SK-N-SH (cell line): ENCODE measurements at regions not wholly inside any gene's neighbourhood (a gene's known extent, or its start where the extent isn't known, plus 50 kb on each side); places are given as distances from the start of the nearest gene placed in this dataset.
A peak's percentile ranks its signal among the peaks of the same experiment; 100 is the strongest.

Experiments used
- CTCF ChIA-PET: fragments of 300-600, 350-600 bp; formaldehyde crosslinking; extraction: SDS; loops from one replicate; lab custom pipeline; 2021; lab: Yijun Ruan, JAX
- POLR2A ChIA-PET: fragments of 350-600 bp; sonication (Branson Sonifier 250); formaldehyde crosslinking; extraction: SDS; loops from one replicate; lab custom pipeline; 2020; ENCODE audit warnings: antibody characterized with exemption, inconsistent platforms; lab: Yijun Ruan, JAX
- DNase-seq: peaks from one replicate; pipeline ENCODE4 v3.0.0; 2012
- H2AFZ ChIP-seq: fragments of 200-600 bp; sonication (generic); 2 replicates; pipeline ENCODE4 v1.8.1; 2016; ENCODE audit warnings: antibody characterized with exemption, mild to moderate bottlenecking, low read depth
- H3F3A ChIP-seq: fragments of 200-600 bp; sonication (generic); replicated peaks from 2 replicates; pipeline ENCODE3; 2016; ENCODE audit warnings: antibody characterized with exemption, mild to moderate bottlenecking; ENCODE audit not compliant: insufficient read depth
- H3K27ac ChIP-seq, 2 experiments: fragments of 200-500 bp in 1 of 2; fragments of 200-600 bp in 1 of 2; sonication (Bioruptor generic) in 1 of 2; sonication (generic), shearing (Covaris generic) in 1 of 2; 2 replicates each; pipeline versions ENCODE4 v1.5.1 to v1.6.1; 2014 to 2016; ENCODE audit warnings: low read depth in 2 of 2, inconsistent platforms in 1 of 2, low read length in 1 of 2, mild to moderate bottlenecking in 1 of 2, mixed read lengths in 1 of 2
- H3K27me3 ChIP-seq: fragments of 200-600 bp; sonication (generic), shearing (Covaris generic); 2 replicates; pipeline ENCODE4 v1.6.1; 2016; ENCODE audit warnings: mixed run types; ENCODE audit not compliant: insufficient read depth
- H3K36me3 ChIP-seq, 2 experiments: fragments of 200-500 bp in 1 of 2; fragments of 200-600 bp in 1 of 2; sonication (Bioruptor generic) in 1 of 2; sonication (generic) in 1 of 2; replicated peaks in 1 of 2; 2 replicates each; pipeline versions ENCODE3 to v1.5.1; 2014 to 2016; ENCODE audit warnings: low read length in 1 of 2, mild to moderate bottlenecking in 1 of 2; ENCODE audit not compliant: insufficient read depth in 2 of 2, control insufficient read depth in 1 of 2
- H3K4me1 ChIP-seq, 2 experiments: fragments of 200-500 bp in 1 of 2; fragments of 200-600 bp in 1 of 2; sonication (Bioruptor generic) in 1 of 2; sonication (generic), shearing (Covaris generic) in 1 of 2; 2 replicates each; pipeline versions ENCODE4 v1.5.1 to v1.6.1; 2014 to 2016; ENCODE audit warnings: low read depth in 1 of 2, low read length in 1 of 2, mixed run types in 1 of 2; ENCODE audit not compliant: insufficient read depth in 2 of 2, control insufficient read depth in 1 of 2
- H3K4me2 ChIP-seq: fragments of 200-600 bp; sonication (generic), shearing (Covaris generic); 2 replicates; pipeline ENCODE4 v1.6.1; 2017; ENCODE audit warnings: mixed run types
- H3K4me3 ChIP-seq, 2 experiments: fragments of 200-500 bp in 1 of 2; fragments of 200-600 bp in 1 of 2; sonication (Bioruptor generic) in 1 of 2; sonication (generic), shearing (Covaris generic) in 1 of 2; 2 replicates each; pipeline versions ENCODE4 v1.5.1 to v1.8.1; 2014 to 2016; ENCODE audit warnings: low read depth in 2 of 2, inconsistent platforms in 1 of 2, low read length in 1 of 2, mild to moderate bottlenecking in 1 of 2, mixed read lengths in 1 of 2, moderate library complexity in 1 of 2
- H3K79me2 ChIP-seq: fragments of 200-600 bp; sonication (generic); 2 replicates; pipeline ENCODE4 v1.8.1; 2017; ENCODE audit warnings: mild to moderate bottlenecking; ENCODE audit not compliant: insufficient read depth
- H3K9ac ChIP-seq: fragments of 200-600 bp; sonication (generic); 2 replicates; pipeline ENCODE4 v1.6.1; 2017; ENCODE audit warnings: mixed run types
- H3K9me2 ChIP-seq: fragments of 200-600 bp; sonication (generic); 2 replicates; pipeline ENCODE4 v1.6.1; 2017; ENCODE audit warnings: mixed run types
- H3K9me3 ChIP-seq: fragments of 200-600 bp; sonication (generic); 2 replicates; pipeline ENCODE4 v1.6.1; 2017; ENCODE audit warnings: mixed run types, mild to moderate bottlenecking, moderate library complexity
- H4K20me1 ChIP-seq: fragments of 200-600 bp; sonication (generic); 2 replicates; pipeline ENCODE4 v1.6.1; 2017; ENCODE audit warnings: mild to moderate bottlenecking, mixed run types; ENCODE audit not compliant: insufficient read depth
- ELF1 ChIP-seq: IDR thresholded peaks from 2 replicates; pipeline ENCODE4 v1.4.0; 2012
- FOSL2 ChIP-seq: IDR thresholded peaks from 2 replicates; pipeline ENCODE4 v1.4.0; 2012; ENCODE audit warnings: low read depth, mild to moderate bottlenecking, moderate library complexity, borderline replicate concordance
- FOXM1 ChIP-seq: IDR thresholded peaks from 2 replicates; pipeline ENCODE4 v1.4.0; 2012; ENCODE audit warnings: low read depth, mild to moderate bottlenecking
- GATA2 ChIP-seq: sonication (generic); formaldehyde crosslinking; IDR thresholded peaks from 2 replicates; pipeline ENCODE4 v1.5.0; 2020; ENCODE audit warnings: mild to moderate bottlenecking, missing genetic modification reagents
- NFIC ChIP-seq: IDR thresholded peaks from 2 replicates; pipeline ENCODE4 v1.4.0; 2012; ENCODE audit warnings: borderline replicate concordance
- NRF1 ChIP-seq: IDR thresholded peaks from 2 replicates; pipeline ENCODE4 v1.6.1; 2012; ENCODE audit warnings: low read depth, mild to moderate bottlenecking, low read length
- TAF1 ChIP-seq: IDR thresholded peaks from 2 replicates; pipeline ENCODE4 v1.6.1; 2012; ENCODE audit warnings: low read depth, mild to moderate bottlenecking, low read length, moderate library complexity, borderline replicate concordance
- WGBS: methylation state at CpG from one replicate; pipeline ENCODE4 v1.1.6; 2017; ENCODE audit warnings: low lambda C conversion rate; 5-methylcytosine and 5-hydroxymethylcytosine counted together
- TF ChIP-seq, protein P1 (sequence below): fragments of 150-350 bp; IDR thresholded peaks from 2 replicates; pipeline ENCODE4 v1.6.1; 2017; ENCODE audit warnings: antibody characterized with exemption, low read length, low read depth, borderline replicate concordance
- TF ChIP-seq, protein P2 (sequence below): fragments of 150-350 bp; IDR thresholded peaks from 2 replicates; pipeline ENCODE4 v1.6.1; 2016; ENCODE audit warnings: mild to moderate bottlenecking, low read depth, low read length
- TF ChIP-seq, protein P3 (sequence below): IDR thresholded peaks from 2 replicates; pipeline ENCODE4 v1.4.0; 2012; ENCODE audit warnings: low read depth, borderline replicate concordance
- TF ChIP-seq, protein P4 (sequence below): IDR thresholded peaks from 2 replicates; pipeline ENCODE4; 2012
- TF ChIP-seq, protein P5 (sequence below): IDR thresholded peaks from 2 replicates; pipeline ENCODE4 v1.4.0; 2012; ENCODE audit warnings: low read depth

DNA sequence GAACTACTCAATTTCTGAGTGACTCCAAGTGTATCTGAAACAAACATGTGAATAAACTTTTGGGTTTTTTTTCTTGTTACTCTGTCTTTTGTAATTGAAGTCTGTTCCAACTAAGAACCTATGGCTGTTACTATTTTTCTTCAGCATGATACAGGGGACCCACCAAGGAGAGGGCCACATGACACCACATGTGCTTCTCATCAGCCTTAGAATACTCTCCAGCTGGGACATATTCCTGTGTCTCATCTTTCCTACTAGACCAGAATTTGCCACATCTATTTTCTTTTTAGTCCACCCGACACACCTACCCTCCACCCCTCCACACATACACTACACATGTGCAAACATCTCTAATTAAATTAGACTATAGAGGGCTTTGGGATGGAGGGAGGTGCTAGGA is 191.7 kb upstream of the NDUFV2 start:
- peak overlapping the region; percentile 12; the same call in 1 of the 2 replicates for H2AFZ ChIP-seq
- TF ChIP-seq, protein P1, sequence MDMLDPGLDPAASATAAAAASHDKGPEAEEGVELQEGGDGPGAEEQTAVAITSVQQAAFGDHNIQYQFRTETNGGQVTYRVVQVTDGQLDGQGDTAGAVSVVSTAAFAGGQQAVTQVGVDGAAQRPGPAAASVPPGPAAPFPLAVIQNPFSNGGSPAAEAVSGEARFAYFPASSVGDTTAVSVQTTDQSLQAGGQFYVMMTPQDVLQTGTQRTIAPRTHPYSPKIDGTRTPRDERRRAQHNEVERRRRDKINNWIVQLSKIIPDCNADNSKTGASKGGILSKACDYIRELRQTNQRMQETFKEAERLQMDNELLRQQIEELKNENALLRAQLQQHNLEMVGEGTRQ, result no peak
- TF ChIP-seq ELF1 (no peak), GATA2 (no peak), NRF1 (no peak), FOXM1 (no peak), FOSL2 (no peak), TAF1 (no peak)
- TF ChIP-seq, protein P2, sequence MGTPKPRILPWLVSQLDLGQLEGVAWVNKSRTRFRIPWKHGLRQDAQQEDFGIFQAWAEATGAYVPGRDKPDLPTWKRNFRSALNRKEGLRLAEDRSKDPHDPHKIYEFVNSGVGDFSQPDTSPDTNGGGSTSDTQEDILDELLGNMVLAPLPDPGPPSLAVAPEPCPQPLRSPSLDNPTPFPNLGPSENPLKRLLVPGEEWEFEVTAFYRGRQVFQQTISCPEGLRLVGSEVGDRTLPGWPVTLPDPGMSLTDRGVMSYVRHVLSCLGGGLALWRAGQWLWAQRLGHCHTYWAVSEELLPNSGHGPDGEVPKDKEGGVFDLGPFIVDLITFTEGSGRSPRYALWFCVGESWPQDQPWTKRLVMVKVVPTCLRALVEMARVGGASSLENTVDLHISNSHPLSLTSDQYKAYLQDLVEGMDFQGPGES, result no peak
- TF ChIP-seq, protein P3, sequence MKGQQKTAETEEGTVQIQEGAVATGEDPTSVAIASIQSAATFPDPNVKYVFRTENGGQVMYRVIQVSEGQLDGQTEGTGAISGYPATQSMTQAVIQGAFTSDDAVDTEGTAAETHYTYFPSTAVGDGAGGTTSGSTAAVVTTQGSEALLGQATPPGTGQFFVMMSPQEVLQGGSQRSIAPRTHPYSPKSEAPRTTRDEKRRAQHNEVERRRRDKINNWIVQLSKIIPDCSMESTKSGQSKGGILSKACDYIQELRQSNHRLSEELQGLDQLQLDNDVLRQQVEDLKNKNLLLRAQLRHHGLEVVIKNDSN, result no peak
- TF ChIP-seq, protein P4, sequence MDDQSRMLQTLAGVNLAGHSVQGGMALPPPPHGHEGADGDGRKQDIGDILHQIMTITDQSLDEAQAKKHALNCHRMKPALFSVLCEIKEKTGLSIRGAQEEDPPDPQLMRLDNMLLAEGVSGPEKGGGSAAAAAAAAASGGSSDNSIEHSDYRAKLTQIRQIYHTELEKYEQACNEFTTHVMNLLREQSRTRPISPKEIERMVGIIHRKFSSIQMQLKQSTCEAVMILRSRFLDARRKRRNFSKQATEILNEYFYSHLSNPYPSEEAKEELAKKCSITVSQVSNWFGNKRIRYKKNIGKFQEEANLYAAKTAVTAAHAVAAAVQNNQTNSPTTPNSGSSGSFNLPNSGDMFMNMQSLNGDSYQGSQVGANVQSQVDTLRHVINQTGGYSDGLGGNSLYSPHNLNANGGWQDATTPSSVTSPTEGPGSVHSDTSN, result no peak

DNA sequence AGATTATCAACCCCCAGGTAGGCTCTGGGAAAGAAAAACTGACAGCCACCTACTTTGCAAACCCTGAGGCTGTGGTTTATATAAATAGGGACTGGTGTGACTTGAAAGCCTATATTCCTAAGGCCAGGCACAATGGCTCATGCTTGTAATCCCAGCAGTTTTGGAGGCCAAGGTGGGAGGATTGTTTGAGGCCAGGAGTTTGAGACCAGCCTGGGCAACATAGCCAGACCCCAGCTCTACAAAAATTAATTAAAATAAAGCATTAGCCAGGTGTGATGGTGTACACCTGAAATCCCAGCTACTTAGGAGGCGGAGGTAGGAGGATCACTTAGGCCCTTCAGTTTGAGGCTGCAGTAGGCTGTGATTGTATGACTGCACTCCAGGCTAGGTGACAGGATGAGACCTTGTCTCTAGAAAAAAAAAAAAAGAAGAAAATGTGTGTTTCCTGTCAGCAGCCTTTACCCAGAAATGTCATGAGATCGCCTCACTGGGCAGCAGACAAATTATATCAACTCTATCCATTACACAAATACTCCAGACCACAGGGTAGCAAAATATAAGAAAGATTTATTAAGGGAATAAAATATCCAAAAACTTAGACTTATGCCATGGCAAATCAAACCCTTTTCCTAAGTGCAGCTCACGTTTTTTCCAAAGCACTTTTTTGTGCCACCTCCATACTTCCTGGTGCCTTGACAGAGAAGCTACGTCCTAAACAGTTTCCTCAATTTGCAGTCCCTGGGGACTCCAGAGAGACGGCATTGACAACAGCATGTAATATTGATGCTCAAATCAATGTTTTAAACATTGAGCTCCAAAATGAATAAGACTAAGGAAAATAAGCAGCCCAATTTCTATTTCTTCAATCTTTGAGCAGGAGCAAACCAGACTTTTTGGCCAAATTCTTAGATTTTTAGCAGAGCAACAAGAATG is 190.8 kb upstream of the NDUFV2 start:
- ChIA-PET CTCF (no interaction called here), POLR2A (no interaction called here)
- Histone ChIP-seq H4K20me1 (no peaks in the 10 kb centered on the region), H3K36me3 (no peaks in the 10 kb centered on the region), H3K9ac (no peak overlapping the region), H3K4me2 (no peak overlapping the region), H3K79me2 (no peaks in the 10 kb centered on the region), H3K9me2 (no peaks in the 10 kb centered on the region), H3K9me3 (no peaks in the 10 kb centered on the region), H2AFZ (no peak overlapping the region), H3K4me1 (no peaks in the 10 kb centered on the region), H3K4me3 (no peak overlapping the region), H3K27ac (no peak overlapping the region), H3K27me3 (no peaks in the 10 kb centered on the region), H3F3A (no peaks in the 10 kb centered on the region)
- WGBS, result 95% methylated on average over 5 of the region's 5 CpGs
- TF ChIP-seq, protein P5, sequence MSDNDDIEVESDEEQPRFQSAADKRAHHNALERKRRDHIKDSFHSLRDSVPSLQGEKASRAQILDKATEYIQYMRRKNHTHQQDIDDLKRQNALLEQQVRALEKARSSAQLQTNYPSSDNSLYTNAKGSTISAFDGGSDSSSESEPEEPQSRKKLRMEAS, result no peak
- TF ChIP-seq NFIC, result no peak
- TF ChIP-seq, protein P1, result no peak
- DNase-seq, result no peak

More for the DNA sequence above, 191.7 kb upstream of the NDUFV2 start:
- Histone ChIP-seq H3K79me2 (no peaks in the 10 kb centered on the region), H3F3A (no peaks in the 10 kb centered on the region), H3K27me3 (no peaks in the 10 kb centered on the region), H3K9ac (no peak overlapping the region), H3K9me3 (no peaks in the 10 kb centered on the region), H3K36me3 (no peaks in the 10 kb centered on the region), H3K4me2 (no peak overlapping the region), H3K27ac (no peak overlapping the region), H3K4me1 (no peaks in the 10 kb centered on the region), H3K4me3 (no peak overlapping the region), H4K20me1 (no peaks in the 10 kb centered on the region), H3K9me2 (no peaks in the 10 kb centered on the region)
- WGBS, result 83% methylated on average over 1 of the region's 1 CpG
- POLR2A ChIA-PET, result no interaction called here
- DNase-seq, result no peak
- CTCF ChIA-PET, result no interaction called here
